ENCODE measurements at regions not wholly inside any gene's neighbourhood (a gene's known extent, or its start where the extent isn't known, plus 50 kb on each side); places are given as distances from the start of the nearest gene placed in this dataset.

DNA sequence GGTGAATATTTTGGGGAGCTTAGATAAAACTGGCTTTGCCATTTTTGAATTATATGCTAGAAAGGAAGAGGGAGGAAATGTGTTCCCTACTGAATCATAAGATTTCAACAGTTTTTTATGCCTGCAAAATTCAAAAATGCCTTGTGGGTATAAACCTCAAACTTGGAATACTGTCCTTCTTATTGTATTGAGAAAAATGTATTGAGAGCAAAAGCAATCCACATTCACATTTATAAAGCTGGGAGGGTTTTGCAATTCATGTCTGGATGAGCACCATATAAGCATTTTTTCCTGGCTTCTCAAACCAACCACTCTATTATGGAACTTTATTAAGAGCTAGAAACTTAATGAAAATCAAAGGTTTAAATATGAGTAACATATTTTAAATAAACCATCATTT lies 289.8 kb downstream of the PCDH7 start:
- Mint-ChIP-seq H3K27ac (no peak overlapping the region), H3K4me3 (no peak overlapping the region), H3K9me3 (peaks cover 5% of the 10 kb centered on the region), H3K27me3 (no peaks in the 10 kb centered on the region), H3K36me3 (ENCODE audit: low read depth) (no peaks in the 10 kb centered on the region), H3K4me1 (no peaks in the 10 kb centered on the region)
- ATAC-seq (ENCODE audit: low read depth): no peak
- DNase-seq: no peak
- intact Hi-C loops (cut with micrococcal nuclease): no loop called here
- POLR2A ChIA-PET: no interaction called here
- CTCF ChIA-PET: no interaction called here
- TF ChIP-seq, protein P1, sequence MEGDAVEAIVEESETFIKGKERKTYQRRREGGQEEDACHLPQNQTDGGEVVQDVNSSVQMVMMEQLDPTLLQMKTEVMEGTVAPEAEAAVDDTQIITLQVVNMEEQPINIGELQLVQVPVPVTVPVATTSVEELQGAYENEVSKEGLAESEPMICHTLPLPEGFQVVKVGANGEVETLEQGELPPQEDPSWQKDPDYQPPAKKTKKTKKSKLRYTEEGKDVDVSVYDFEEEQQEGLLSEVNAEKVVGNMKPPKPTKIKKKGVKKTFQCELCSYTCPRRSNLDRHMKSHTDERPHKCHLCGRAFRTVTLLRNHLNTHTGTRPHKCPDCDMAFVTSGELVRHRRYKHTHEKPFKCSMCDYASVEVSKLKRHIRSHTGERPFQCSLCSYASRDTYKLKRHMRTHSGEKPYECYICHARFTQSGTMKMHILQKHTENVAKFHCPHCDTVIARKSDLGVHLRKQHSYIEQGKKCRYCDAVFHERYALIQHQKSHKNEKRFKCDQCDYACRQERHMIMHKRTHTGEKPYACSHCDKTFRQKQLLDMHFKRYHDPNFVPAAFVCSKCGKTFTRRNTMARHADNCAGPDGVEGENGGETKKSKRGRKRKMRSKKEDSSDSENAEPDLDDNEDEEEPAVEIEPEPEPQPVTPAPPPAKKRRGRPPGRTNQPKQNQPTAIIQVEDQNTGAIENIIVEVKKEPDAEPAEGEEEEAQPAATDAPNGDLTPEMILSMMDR (IDR thresholded peaks at IDR 0.05): no peak

- DNase-seq: no peak
- H3K4me3 Mint-ChIP-seq: no peak overlapping the region
- CTCF ChIA-PET: no interaction called here
- TF ChIP-seq, protein P1 (IDR thresholded peaks at IDR 0.05): no peak
- no peaks in the 10 kb centered on the region for H3K27me3 Mint-ChIP-seq
- H3K36me3 Mint-ChIP-seq (ENCODE audit: low read depth): no peaks in the 10 kb centered on the region
- POLR2A ChIA-PET: no interaction called here
- peaks cover 2% of the 10 kb centered on the region for H3K9me3 Mint-ChIP-seq
- ATAC-seq (ENCODE audit: low read depth): no peak
- intact Hi-C loops (cut with micrococcal nuclease): no loop called here
- no peaks in the 10 kb centered on the region for H3K4me1 Mint-ChIP-seq
- no peak overlapping the region for H3K27ac Mint-ChIP-seq
Measured at GRCh38 chr4:31015123-31015522, 295.0 kb downstream of the PCDH7 start.

GRCh38 chr4:31016322-31017061 lies 296.3 kb downstream of the PCDH7 start:
- H3K27me3 Mint-ChIP-seq: no peaks in the 10 kb centered on the region
- no peak for ATAC-seq (ENCODE audit: low read depth)
- DNase-seq: no peak
- peaks cover 2% of the 10 kb centered on the region for H3K9me3 Mint-ChIP-seq
- POLR2A ChIA-PET: no interaction called here
- no peak overlapping the region for H3K4me3 Mint-ChIP-seq
- H3K4me1 Mint-ChIP-seq: no peaks in the 10 kb centered on the region
- CTCF ChIA-PET: no interaction called here
- TF ChIP-seq, protein P1 (IDR thresholded peaks at IDR 0.05): no peak
- H3K36me3 Mint-ChIP-seq (ENCODE audit: low read depth): no peaks in the 10 kb centered on the region
- H3K27ac Mint-ChIP-seq: no peak overlapping the region
- intact Hi-C loops (cut with micrococcal nuclease): no loop called here

DNA sequence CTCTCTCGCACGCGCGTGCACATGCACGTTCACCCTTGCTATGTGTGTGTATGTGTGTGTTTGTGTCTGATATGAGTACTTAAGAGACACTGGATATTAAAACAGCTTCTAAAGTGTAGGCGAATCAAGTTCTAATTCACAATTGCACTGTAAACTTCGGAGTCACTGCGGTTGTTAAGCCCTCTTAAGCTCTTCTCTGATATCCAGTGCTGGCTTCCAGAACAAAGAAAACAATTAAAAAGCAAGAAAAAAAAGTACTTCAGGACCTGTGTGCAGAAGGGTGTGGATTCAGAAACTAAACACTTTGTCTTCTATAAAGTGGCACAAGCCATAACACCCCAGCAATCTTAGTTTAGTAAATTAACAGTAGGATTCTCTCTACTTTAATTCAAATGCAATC lies 300.2 kb downstream of the PCDH7 start:
- intact Hi-C loops (cut with micrococcal nuclease): no loop called here
- Mint-ChIP-seq H3K27ac (no peak overlapping the region), H3K27me3 (no peaks in the 10 kb centered on the region), H3K4me3 (no peak overlapping the region), H3K4me1 (no peaks in the 10 kb centered on the region), H3K36me3 (ENCODE audit: low read depth) (no peaks in the 10 kb centered on the region), H3K9me3 (peaks cover 4% of the 10 kb centered on the region)
- ATAC-seq (ENCODE audit: low read depth) (no peak), DNase-seq (no peak)
- CTCF ChIA-PET: no interaction called here
- POLR2A ChIA-PET: no interaction called here
- TF ChIP-seq, protein P1 (IDR thresholded peaks at IDR 0.05): no peak

GRCh38 chr4:31021008-31021407 lies 300.8 kb downstream of the PCDH7 start:
- no peak for ATAC-seq (ENCODE audit: low read depth)
- no peak for DNase-seq
- ChIA-PET CTCF (no interaction called here), POLR2A (no interaction called here)
- H3K4me1 Mint-ChIP-seq: no peaks in the 10 kb centered on the region
- TF ChIP-seq, protein P1 (IDR thresholded peaks at IDR 0.05): no peak
- H3K27ac Mint-ChIP-seq: no peak overlapping the region
- intact Hi-C loops (cut with micrococcal nuclease): no loop called here
- peaks cover 4% of the 10 kb centered on the region for H3K9me3 Mint-ChIP-seq
- H3K36me3 Mint-ChIP-seq (ENCODE audit: low read depth): no peaks in the 10 kb centered on the region
- H3K27me3 Mint-ChIP-seq: no peaks in the 10 kb centered on the region
- H3K4me3 Mint-ChIP-seq: no peak overlapping the region

Data from activated B cell treated with CpG ODN at 0.5 μM for 24 hours (primary cell).